NCI-H748 (cell line): ENCODE measurements at regions not wholly inside any gene's neighbourhood (a gene's known extent, or its start where the extent isn't known, plus 50 kb on each side); places are given as distances from the start of the nearest gene placed in this dataset.

ENCODE experiments used
- DNase-seq: peaks from one replicate; lab custom pipeline; 2025; ENCODE audit not compliant: unreplicated experiment; lab: John Stamatoyannopoulos, UW

- no peak for DNase-seq
These were observed 139.2 kb downstream of the SLC4A3 start for GRCh38 chr2:219766658-219767057.

- peak; percentile 19 for DNase-seq
These were observed 141.9 kb downstream of the SLC4A3 start for GRCh38 chr2:219769090-219769910.

- DNase-seq: peak; percentile 99
These were observed 144.7 kb downstream of the SLC4A3 start for GRCh38 chr2:219772103-219772635.

- no peak for DNase-seq
These were observed 145.3 kb downstream of the SLC4A3 start for GRCh38 chr2:219772697-219773096.

GRCh38 chr2:219775506-219775905 is 148.1 kb downstream of the SLC4A3 start:
- DNase-seq: no peak

GRCh38 chr2:219777388-219777787 is 150.0 kb downstream of the SLC4A3 start:
- no peak for DNase-seq

- DNase-seq: no peak
These were observed 150.8 kb downstream of the SLC4A3 start for GRCh38 chr2:219778189-219778588.

- DNase-seq: no peak
These were observed 155.4 kb downstream of the SLC4A3 start for GRCh38 chr2:219782737-219783348.

- no peak for DNase-seq
These were observed 156.0 kb downstream of the SLC4A3 start for GRCh38 chr2:219783359-219783975.

- no peak for DNase-seq
These were observed 156.7 kb downstream of the SLC4A3 start for GRCh38 chr2:219784178-219784577.

GRCh38 chr2:219789476-219789875 is 162.0 kb downstream of the SLC4A3 start:
- DNase-seq: no peak

- no peak for DNase-seq
These were observed 165.0 kb downstream of the SLC4A3 start for GRCh38 chr2:219792446-219792845.

GRCh38 chr2:219798430-219798829 is 171.0 kb downstream of the SLC4A3 start:
- DNase-seq: no peak

GRCh38 chr2:219803294-219803693 is 175.9 kb downstream of the SLC4A3 start:
- DNase-seq: no peak

GRCh38 chr2:219810895-219811294 is 183.5 kb downstream of the SLC4A3 start:
- no peak for DNase-seq

- DNase-seq: no peak
These were observed 185.2 kb downstream of the SLC4A3 start for GRCh38 chr2:219812672-219813071.

GRCh38 chr2:219820767-219821166 is 193.3 kb downstream of the SLC4A3 start:
- no peak for DNase-seq

GRCh38 chr2:219823574-219823973 is 196.1 kb downstream of the SLC4A3 start:
- DNase-seq: no peak

- no peak for DNase-seq
These were observed 197.6 kb downstream of the SLC4A3 start for GRCh38 chr2:219824996-219825395.

- DNase-seq: no peak
These were observed 200.7 kb downstream of the SLC4A3 start for GRCh38 chr2:219828127-219828526.

- DNase-seq: no peak
These were observed 202.4 kb downstream of the SLC4A3 start for GRCh38 chr2:219829667-219830352.
